Liver (tissue), 8 donors: ENCODE measurements at regions not wholly inside any gene's neighbourhood (a gene's known extent, or its start where the extent isn't known, plus 50 kb on each side); places are given as distances from the start of the nearest gene placed in this dataset.

Experiments
- DNase-seq: peaks from one replicate; pipeline ENCODE4 v3.0.0-alpha.2; 2017; ENCODE audit warnings: low spot score
- H3K27ac ChIP-seq, 2 donors: one replicate each; pipeline ENCODE4 v1.7.0; 2013; ENCODE audit warnings: inconsistent platforms in 2 of 2, low read length in 2 of 2, control low read depth in 1 of 2, low read depth in 1 of 2, mild to moderate bottlenecking in 1 of 2
- H3K27me3 ChIP-seq, 4 donors: one replicate each; pipeline versions ENCODE4 v1.6.1 to v1.7.0; 2013; ENCODE audit warnings: low read length in 3 of 4, inconsistent platforms in 1 of 4, mild to moderate bottlenecking in 1 of 4, moderate library complexity in 1 of 4; ENCODE audit not compliant: control insufficient read depth in 4 of 4, insufficient read depth in 4 of 4
- H3K36me3 ChIP-seq, 4 donors: one replicate each; pipeline versions ENCODE4 v1.6.1 to v1.7.0; 2013; ENCODE audit warnings: low read length in 3 of 4, mild to moderate bottlenecking in 3 of 4, low read depth in 1 of 4, moderate library complexity in 1 of 4; ENCODE audit not compliant: control insufficient read depth in 4 of 4, insufficient read depth in 3 of 4
- H3K4me1 ChIP-seq, 4 donors: one replicate each; pipeline versions ENCODE4 v1.6.1 to v1.7.0; 2013; ENCODE audit warnings: low read length in 3 of 4, mild to moderate bottlenecking in 3 of 4, moderate library complexity in 1 of 4; ENCODE audit not compliant: control insufficient read depth in 4 of 4, insufficient read depth in 4 of 4
- H3K4me3 ChIP-seq, 3 donors: one replicate each; pipeline versions ENCODE4 v1.6.1 to v1.7.0; 2013; ENCODE audit warnings: low read length in 3 of 3, control low read depth in 1 of 3, low read depth in 1 of 3, mild to moderate bottlenecking in 1 of 3
- H3K9ac ChIP-seq, 2 donors: one replicate each; pipeline ENCODE4 v1.7.0; 2013; ENCODE audit warnings: low read length in 2 of 2, mild to moderate bottlenecking in 2 of 2, moderate library complexity in 2 of 2, control low read depth in 1 of 2, low read depth in 1 of 2
- H3K9me3 ChIP-seq, 4 donors: one replicate each; pipeline versions ENCODE4 v1.6.1 to v1.7.0; 2013; ENCODE audit warnings: low read length in 3 of 4; ENCODE audit not compliant: control insufficient read depth in 4 of 4
- EGR1 ChIP-seq, 2 donors: IDR thresholded peaks; 2 replicates each; pipeline ENCODE4 v1.6.1; 2016 to 2018; ENCODE audit warnings: antibody characterized with exemption in 2 of 2, low read depth in 2 of 2
- FOXA1 ChIP-seq: IDR thresholded peaks from 2 replicates; pipeline ENCODE4 v1.6.1; 2016; ENCODE audit warnings: antibody characterized with exemption
- FOXA2 ChIP-seq: IDR thresholded peaks from 2 replicates; pipeline ENCODE4 v1.6.1; 2016; ENCODE audit warnings: antibody characterized with exemption
- GABPA ChIP-seq, 2 donors: IDR thresholded peaks in 1 of 2; conservative IDR thresholded peaks in 1 of 2; 2 replicates each; pipeline ENCODE4 v1.6.1; 2016; ENCODE audit warnings: antibody characterized with exemption in 2 of 2, mild to moderate bottlenecking in 1 of 2, moderate library complexity in 1 of 2
- HNF4A ChIP-seq, 2 donors: conservative IDR thresholded peaks; 2 replicates each; pipeline ENCODE4 v1.6.1; 2016; ENCODE audit warnings: antibody characterized with exemption in 2 of 2, mild to moderate bottlenecking in 2 of 2
- HNF4G ChIP-seq: IDR thresholded peaks from 2 replicates; pipeline ENCODE4 v1.6.1; 2016; ENCODE audit warnings: antibody characterized with exemption
- JUND ChIP-seq, 2 donors: IDR thresholded peaks; 2 replicates each; pipeline ENCODE4 v1.6.1; 2016; ENCODE audit warnings: antibody characterized with exemption in 2 of 2
- NR2F2 ChIP-seq: IDR thresholded peaks from 2 replicates; pipeline ENCODE4 v1.6.1; 2016; ENCODE audit warnings: antibody characterized with exemption
- RAD21 ChIP-seq, 2 donors: IDR thresholded peaks; 2 replicates each; pipeline ENCODE4 v1.6.1; 2016; ENCODE audit warnings: antibody characterized with exemption in 2 of 2, mild to moderate bottlenecking in 2 of 2
- RXRA ChIP-seq, 2 donors: IDR thresholded peaks; 2 replicates each; pipeline ENCODE4 v1.6.1; 2017 to 2018; ENCODE audit warnings: antibody characterized with exemption in 2 of 2, mild to moderate bottlenecking in 1 of 2
- SP1 ChIP-seq: IDR thresholded peaks from 2 replicates; pipeline ENCODE4 v1.6.1; 2018; ENCODE audit warnings: antibody characterized with exemption, mild to moderate bottlenecking
- TAF1 ChIP-seq: conservative IDR thresholded peaks from 2 replicates; pipeline ENCODE4 v1.6.1; 2016; ENCODE audit warnings: antibody characterized with exemption, mild to moderate bottlenecking
- YY1 ChIP-seq: IDR thresholded peaks from 2 replicates; pipeline ENCODE4 v1.6.1; 2016; ENCODE audit warnings: antibody characterized with exemption, mild to moderate bottlenecking
- WGBS: extraction: QIAGEN DNeasy Blood & Tissue Kit; methylation state at CpG from one replicate; pipeline ENCODE4 v1.1.7; 2013; 5-methylcytosine and 5-hydroxymethylcytosine counted together
- TF ChIP-seq, protein P1 (sequence below): IDR thresholded peaks from 2 replicates; pipeline ENCODE4 v1.6.1; 2016; ENCODE audit warnings: antibody characterized with exemption
- TF ChIP-seq, protein P2 (sequence below): IDR thresholded peaks from 2 replicates; pipeline ENCODE4 v1.6.1; 2016; ENCODE audit warnings: antibody characterized with exemption
- TF ChIP-seq, protein P3 (sequence below): IDR thresholded peaks from 2 replicates; pipeline ENCODE4 v1.6.1; 2016; ENCODE audit warnings: antibody characterized with exemption, mild to moderate bottlenecking
- TF ChIP-seq, protein P4 (sequence below): fragments of 150-350 bp; IDR thresholded peaks from 2 replicates; pipeline ENCODE4 v1.5.1; 2017; ENCODE audit warnings: improper control_type of control experiment, low read depth, low read length; ENCODE audit not compliant: missing input control
- TF ChIP-seq, protein P5 (sequence below): IDR thresholded peaks from 2 replicates; pipeline ENCODE4 v1.6.1; 2016; ENCODE audit warnings: antibody characterized with exemption
- donor health status: healthy.
- donor health status: healthy.
- donor health status: healthy.
- donor health status: healthy.
- donor health status: healthy.

DNA sequence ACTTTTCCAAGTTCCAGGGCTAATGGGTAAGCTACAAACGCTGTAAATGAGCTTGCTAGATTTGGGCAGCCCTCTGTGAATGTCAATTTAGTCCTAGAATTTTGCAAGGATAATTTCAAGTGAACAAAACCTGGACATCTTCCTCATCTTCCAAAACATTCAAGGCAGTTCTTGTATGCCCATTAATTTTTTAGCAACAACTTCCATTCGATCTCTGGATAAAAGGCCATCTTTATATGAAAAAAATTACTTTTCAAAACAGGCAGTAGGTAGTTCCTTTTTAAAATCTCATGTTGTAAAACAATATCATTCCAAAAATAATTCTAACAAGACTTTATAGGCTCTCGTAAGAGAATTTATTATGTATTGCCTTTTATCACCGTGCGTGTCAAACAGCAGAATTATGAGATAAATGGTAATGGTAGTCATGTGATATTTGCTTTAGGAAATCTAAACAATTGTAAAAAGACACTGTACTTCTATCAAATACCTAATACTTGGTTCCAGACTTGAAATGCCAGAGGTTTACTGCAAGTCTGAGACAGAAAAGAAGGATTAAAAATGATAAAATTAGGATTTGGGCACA, 143.7 kb upstream of the NRP1 start:
- TF ChIP-seq, protein P1, sequence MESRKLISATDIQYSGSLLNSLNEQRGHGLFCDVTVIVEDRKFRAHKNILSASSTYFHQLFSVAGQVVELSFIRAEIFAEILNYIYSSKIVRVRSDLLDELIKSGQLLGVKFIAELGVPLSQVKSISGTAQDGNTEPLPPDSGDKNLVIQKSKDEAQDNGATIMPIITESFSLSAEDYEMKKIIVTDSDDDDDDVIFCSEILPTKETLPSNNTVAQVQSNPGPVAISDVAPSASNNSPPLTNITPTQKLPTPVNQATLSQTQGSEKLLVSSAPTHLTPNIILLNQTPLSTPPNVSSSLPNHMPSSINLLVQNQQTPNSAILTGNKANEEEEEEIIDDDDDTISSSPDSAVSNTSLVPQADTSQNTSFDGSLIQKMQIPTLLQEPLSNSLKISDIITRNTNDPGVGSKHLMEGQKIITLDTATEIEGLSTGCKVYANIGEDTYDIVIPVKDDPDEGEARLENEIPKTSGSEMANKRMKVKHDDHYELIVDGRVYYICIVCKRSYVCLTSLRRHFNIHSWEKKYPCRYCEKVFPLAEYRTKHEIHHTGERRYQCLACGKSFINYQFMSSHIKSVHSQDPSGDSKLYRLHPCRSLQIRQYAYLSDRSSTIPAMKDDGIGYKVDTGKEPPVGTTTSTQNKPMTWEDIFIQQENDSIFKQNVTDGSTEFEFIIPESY = no peak
- TF ChIP-seq NR2F2 (no peak), TAF1 (no peak), GABPA (IDR thresholded peaks at IDR 0.05 in 1 of 2, conservative IDR thresholded peaks at IDR 0.05 in 1 of 2) (no peak), EGR1 (IDR thresholded peaks at IDR 0.05; ENCODE audit: low read depth in 2 of 2) (no peak), FOXA1 (no peak), YY1 (no peak), HNF4A (conservative IDR thresholded peaks at IDR 0.05) (no peak), HNF4G (no peak), FOXA2 (no peak), RXRA (IDR thresholded peaks at IDR 0.05) (no peak), SP1 (no peak), RAD21 (IDR thresholded peaks at IDR 0.05) (no peak), JUND (IDR thresholded peaks at IDR 0.05) (no peak)
- TF ChIP-seq, protein P2, sequence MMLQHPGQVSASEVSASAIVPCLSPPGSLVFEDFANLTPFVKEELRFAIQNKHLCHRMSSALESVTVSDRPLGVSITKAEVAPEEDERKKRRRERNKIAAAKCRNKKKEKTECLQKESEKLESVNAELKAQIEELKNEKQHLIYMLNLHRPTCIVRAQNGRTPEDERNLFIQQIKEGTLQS = no peak
- TF ChIP-seq, protein P3, sequence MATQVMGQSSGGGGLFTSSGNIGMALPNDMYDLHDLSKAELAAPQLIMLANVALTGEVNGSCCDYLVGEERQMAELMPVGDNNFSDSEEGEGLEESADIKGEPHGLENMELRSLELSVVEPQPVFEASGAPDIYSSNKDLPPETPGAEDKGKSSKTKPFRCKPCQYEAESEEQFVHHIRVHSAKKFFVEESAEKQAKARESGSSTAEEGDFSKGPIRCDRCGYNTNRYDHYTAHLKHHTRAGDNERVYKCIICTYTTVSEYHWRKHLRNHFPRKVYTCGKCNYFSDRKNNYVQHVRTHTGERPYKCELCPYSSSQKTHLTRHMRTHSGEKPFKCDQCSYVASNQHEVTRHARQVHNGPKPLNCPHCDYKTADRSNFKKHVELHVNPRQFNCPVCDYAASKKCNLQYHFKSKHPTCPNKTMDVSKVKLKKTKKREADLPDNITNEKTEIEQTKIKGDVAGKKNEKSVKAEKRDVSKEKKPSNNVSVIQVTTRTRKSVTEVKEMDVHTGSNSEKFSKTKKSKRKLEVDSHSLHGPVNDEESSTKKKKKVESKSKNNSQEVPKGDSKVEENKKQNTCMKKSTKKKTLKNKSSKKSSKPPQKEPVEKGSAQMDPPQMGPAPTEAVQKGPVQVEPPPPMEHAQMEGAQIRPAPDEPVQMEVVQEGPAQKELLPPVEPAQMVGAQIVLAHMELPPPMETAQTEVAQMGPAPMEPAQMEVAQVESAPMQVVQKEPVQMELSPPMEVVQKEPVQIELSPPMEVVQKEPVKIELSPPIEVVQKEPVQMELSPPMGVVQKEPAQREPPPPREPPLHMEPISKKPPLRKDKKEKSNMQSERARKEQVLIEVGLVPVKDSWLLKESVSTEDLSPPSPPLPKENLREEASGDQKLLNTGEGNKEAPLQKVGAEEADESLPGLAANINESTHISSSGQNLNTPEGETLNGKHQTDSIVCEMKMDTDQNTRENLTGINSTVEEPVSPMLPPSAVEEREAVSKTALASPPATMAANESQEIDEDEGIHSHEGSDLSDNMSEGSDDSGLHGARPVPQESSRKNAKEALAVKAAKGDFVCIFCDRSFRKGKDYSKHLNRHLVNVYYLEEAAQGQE = no peak
- TF ChIP-seq, protein P4, sequence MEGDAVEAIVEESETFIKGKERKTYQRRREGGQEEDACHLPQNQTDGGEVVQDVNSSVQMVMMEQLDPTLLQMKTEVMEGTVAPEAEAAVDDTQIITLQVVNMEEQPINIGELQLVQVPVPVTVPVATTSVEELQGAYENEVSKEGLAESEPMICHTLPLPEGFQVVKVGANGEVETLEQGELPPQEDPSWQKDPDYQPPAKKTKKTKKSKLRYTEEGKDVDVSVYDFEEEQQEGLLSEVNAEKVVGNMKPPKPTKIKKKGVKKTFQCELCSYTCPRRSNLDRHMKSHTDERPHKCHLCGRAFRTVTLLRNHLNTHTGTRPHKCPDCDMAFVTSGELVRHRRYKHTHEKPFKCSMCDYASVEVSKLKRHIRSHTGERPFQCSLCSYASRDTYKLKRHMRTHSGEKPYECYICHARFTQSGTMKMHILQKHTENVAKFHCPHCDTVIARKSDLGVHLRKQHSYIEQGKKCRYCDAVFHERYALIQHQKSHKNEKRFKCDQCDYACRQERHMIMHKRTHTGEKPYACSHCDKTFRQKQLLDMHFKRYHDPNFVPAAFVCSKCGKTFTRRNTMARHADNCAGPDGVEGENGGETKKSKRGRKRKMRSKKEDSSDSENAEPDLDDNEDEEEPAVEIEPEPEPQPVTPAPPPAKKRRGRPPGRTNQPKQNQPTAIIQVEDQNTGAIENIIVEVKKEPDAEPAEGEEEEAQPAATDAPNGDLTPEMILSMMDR = no peak
- TF ChIP-seq, protein P5, sequence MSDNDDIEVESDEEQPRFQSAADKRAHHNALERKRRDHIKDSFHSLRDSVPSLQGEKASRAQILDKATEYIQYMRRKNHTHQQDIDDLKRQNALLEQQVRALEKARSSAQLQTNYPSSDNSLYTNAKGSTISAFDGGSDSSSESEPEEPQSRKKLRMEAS = no peak
- Histone ChIP-seq H3K36me3 (no peaks in the 10 kb centered on the region), H3K4me3 (no peak overlapping the region), H3K9ac (no peak overlapping the region), H3K27me3 (no peaks in the 10 kb centered on the region), H3K27ac (no peak overlapping the region), H3K9me3 (no peaks in the 10 kb centered on the region), H3K4me1 (peaks cover 0 to 5% (median 0%) of the 10 kb centered on the region in 4 donors)
- no peak for DNase-seq
- 86% methylated on average over 5 of the region's 5 CpGs for WGBS
